Body of pancreas (tissue), 4 donors: ENCODE measurements at regions not wholly inside any gene's neighbourhood (a gene's known extent, or its start where the extent isn't known, plus 50 kb on each side); places are given as distances from the start of the nearest gene placed in this dataset.

ENCODE experiments used
- ATAC-seq: fragments of 150-250 bp; one replicate; pipeline ENCODE4 v1.9.1; 2016
- DNase-seq, 4 donors: peaks; one replicate each; pipeline ENCODE4 v3.0.0-alpha.2; 2019
- H3K27ac ChIP-seq, 4 donors: fragments of 200-600 bp; sonication (generic); 1 replicate in 3 of 4; 2 replicates in 1 of 4; pipeline versions ENCODE4 v1.5.1 to v1.6.1; 2016 to 2019; ENCODE audit warnings: mild to moderate bottlenecking in 1 of 4, mixed read lengths in 1 of 4, moderate library complexity in 1 of 4
- H3K27me3 ChIP-seq, 2 donors: fragments of 200-600 bp; sonication (generic); one replicate each; pipeline ENCODE4 v1.6.0; 2016; ENCODE audit warnings: mild to moderate bottlenecking in 1 of 2
- H3K36me3 ChIP-seq, 2 donors: fragments of 200-600 bp; sonication (generic); replicated peaks in 1 of 2; 2 replicates each; pipeline ENCODE4 v1.5.1; 2016; ENCODE audit warnings: low read depth in 2 of 2; ENCODE audit not compliant: insufficient read depth in 1 of 2
- H3K4me1 ChIP-seq: fragments of 200-600 bp; sonication (generic); one replicate; pipeline ENCODE4 v1.6.0; 2016
- H3K4me3 ChIP-seq, 2 donors: fragments of 200-600 bp; sonication (generic); 1 replicate in 1 of 2; 2 replicates in 1 of 2; pipeline ENCODE4 v1.5.1; 2016 to 2019
- H3K9me3 ChIP-seq, 3 donors: fragments of 200-600 bp; sonication (generic); 1 replicate in 2 of 3; 2 replicates in 1 of 3; pipeline ENCODE4 v1.5.1; 2016
- CTCF ChIP-seq, 7 experiments: fragments of 450-650 bp in 4 of 7; fragments of 200-600 bp in 3 of 7; sonication (generic) in 3 of 7; IDR thresholded peaks; one replicate each; pipeline ENCODE4 v1.5.1; 2016 to 2019; ENCODE audit warnings: antibody characterized with exemption in 7 of 7
- POLR2A ChIP-seq, 3 donors: fragments of 450-650 bp; IDR thresholded peaks; one replicate each; pipeline ENCODE4 v1.6.1; 2016; ENCODE audit warnings: antibody characterized with exemption in 3 of 3, mild to moderate bottlenecking in 2 of 3
- WGBS, 2 donors: methylation state at CpG; one replicate each; pipeline ENCODE4 v1.1.5; 2017; 5-methylcytosine and 5-hydroxymethylcytosine counted together
- intact Hi-C: fragments of 100-400 bp; cut with DNase I; formaldehyde crosslinking; loops from one replicate; pipeline ENCODE4 v1.15.1; 2023

GRCh38 chrY:19621756-19622155 lies 122.8 kb downstream of the KDM5D start:
- H3K4me1 ChIP-seq, result no peaks in the 10 kb centered on the region
- no peaks in the 10 kb centered on the region for H3K36me3 ChIP-seq
- intact Hi-C loops, result no loop called here
- no peaks in the 10 kb centered on the region for H3K9me3 ChIP-seq
- no peak for TF ChIP-seq POLR2A (IDR thresholded peaks at IDR 0.05)
- no peaks in the 10 kb centered on the region for H3K27me3 ChIP-seq
- ATAC-seq (no peak), DNase-seq (no peak)
- no peak overlapping the region for H3K4me3 ChIP-seq
- H3K27ac ChIP-seq, result no peak overlapping the region

GRCh38 chrY:19601113-19601512 lies 143.4 kb downstream of the KDM5D start:
- ATAC-seq (no peak), DNase-seq (no peak)
- Histone ChIP-seq H3K4me3 (no peak overlapping the region), H3K36me3 (no peaks in the 10 kb centered on the region), H3K4me1 (no peaks in the 10 kb centered on the region), H3K27ac (no peak overlapping the region), H3K9me3 (no peaks in the 10 kb centered on the region), H3K27me3 (no peaks in the 10 kb centered on the region)
- intact Hi-C loops, result no loop called here
- no peak for TF ChIP-seq POLR2A (IDR thresholded peaks at IDR 0.05)
- no peak for TF ChIP-seq CTCF (IDR thresholded peaks at IDR 0.05)
- WGBS, 2 donors, result 65 to 75% methylated on average over 3 of the region's 3 CpGs

- Histone ChIP-seq H3K27me3 (no peaks in the 10 kb centered on the region), H3K4me1 (no peaks in the 10 kb centered on the region), H3K9me3 (no peaks in the 10 kb centered on the region), H3K4me3 (no peak overlapping the region), H3K27ac (no peak overlapping the region), H3K36me3 (no peaks in the 10 kb centered on the region)
- no peak for ATAC-seq
- intact Hi-C loops, result no loop called here
- WGBS, 2 donors, result 84 to 99% methylated on average over 3 of the region's 3 CpGs
- TF ChIP-seq CTCF (IDR thresholded peaks at IDR 0.05), result no peak
- no peak for TF ChIP-seq POLR2A (IDR thresholded peaks at IDR 0.05)
- no peak for DNase-seq
Observed at GRCh38 chrY:19600711-19601110, 143.8 kb downstream of the KDM5D start.

GRCh38 chrY:19590235-19590634 lies 154.3 kb downstream of the KDM5D start:
- Histone ChIP-seq H3K36me3 (no peaks in the 10 kb centered on the region), H3K27ac (no peak overlapping the region), H3K27me3 (no peaks in the 10 kb centered on the region), H3K4me3 (no peak overlapping the region), H3K9me3 (no peaks in the 10 kb centered on the region), H3K4me1 (no peaks in the 10 kb centered on the region)
- intact Hi-C loops, result no loop called here
- ATAC-seq (no peak), DNase-seq (no peak)
- TF ChIP-seq POLR2A (IDR thresholded peaks at IDR 0.05) (no peak), CTCF (IDR thresholded peaks at IDR 0.05) (no peak)

- H3K27ac ChIP-seq, result no peak overlapping the region
- no peaks in the 10 kb centered on the region for H3K9me3 ChIP-seq
- DNase-seq (no peak), ATAC-seq (no peak)
- no peaks in the 10 kb centered on the region for H3K4me1 ChIP-seq
- no peaks in the 10 kb centered on the region for H3K36me3 ChIP-seq
- intact Hi-C loops, result no loop called here
- TF ChIP-seq POLR2A (IDR thresholded peaks at IDR 0.05) (no peak), CTCF (IDR thresholded peaks at IDR 0.05) (no peak)
- no peaks in the 10 kb centered on the region for H3K27me3 ChIP-seq
- WGBS, 2 donors, result 67 to 79% methylated on average over 1 of the region's 1 CpG
- H3K4me3 ChIP-seq, result no peak overlapping the region
Observed at GRCh38 chrY:19589664-19590063, 154.9 kb downstream of the KDM5D start.
